SIG-M5 treated with dmso at 0.1 percent for 504 hours (cell line): ENCODE measurements at regions not wholly inside any gene's neighbourhood (a gene's known extent, or its start where the extent isn't known, plus 50 kb on each side); places are given as distances from the start of the nearest gene placed in this dataset.
"Not testable (repeated sequence)": the region's sequence is repeated elsewhere in the genome, so short reads cannot be mapped to it uniquely, and the experiment has no call there.

Source experiments
- DNase-seq: peaks from one replicate; lab custom pipeline; 2025; ENCODE audit not compliant: unreplicated experiment; lab: John Stamatoyannopoulos, UW

GRCh38 chr4:10841697-10842096 is 157.1 kb upstream of the CLNK start:
- no peak for DNase-seq

DNA sequence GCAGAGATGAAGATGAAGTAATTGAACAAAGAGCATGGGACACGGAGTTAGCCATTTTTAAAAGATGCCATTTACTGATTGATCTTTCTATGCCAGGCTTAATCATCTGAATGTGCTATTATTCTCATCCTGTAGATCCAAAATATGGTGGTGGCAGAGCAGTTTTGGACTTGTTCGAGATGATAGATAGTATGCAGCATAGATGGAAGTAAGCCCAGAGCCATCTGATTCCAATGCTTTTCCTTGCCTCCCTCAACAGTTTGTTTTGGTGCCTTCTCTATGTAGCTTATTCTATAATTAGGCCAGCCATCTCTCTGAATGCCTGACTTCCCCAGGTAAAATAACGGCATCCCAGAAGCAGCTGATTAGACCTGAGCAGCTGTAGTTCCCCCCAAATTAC is 152.6 kb upstream of the CLNK start:
- DNase-seq = no peak

DNA sequence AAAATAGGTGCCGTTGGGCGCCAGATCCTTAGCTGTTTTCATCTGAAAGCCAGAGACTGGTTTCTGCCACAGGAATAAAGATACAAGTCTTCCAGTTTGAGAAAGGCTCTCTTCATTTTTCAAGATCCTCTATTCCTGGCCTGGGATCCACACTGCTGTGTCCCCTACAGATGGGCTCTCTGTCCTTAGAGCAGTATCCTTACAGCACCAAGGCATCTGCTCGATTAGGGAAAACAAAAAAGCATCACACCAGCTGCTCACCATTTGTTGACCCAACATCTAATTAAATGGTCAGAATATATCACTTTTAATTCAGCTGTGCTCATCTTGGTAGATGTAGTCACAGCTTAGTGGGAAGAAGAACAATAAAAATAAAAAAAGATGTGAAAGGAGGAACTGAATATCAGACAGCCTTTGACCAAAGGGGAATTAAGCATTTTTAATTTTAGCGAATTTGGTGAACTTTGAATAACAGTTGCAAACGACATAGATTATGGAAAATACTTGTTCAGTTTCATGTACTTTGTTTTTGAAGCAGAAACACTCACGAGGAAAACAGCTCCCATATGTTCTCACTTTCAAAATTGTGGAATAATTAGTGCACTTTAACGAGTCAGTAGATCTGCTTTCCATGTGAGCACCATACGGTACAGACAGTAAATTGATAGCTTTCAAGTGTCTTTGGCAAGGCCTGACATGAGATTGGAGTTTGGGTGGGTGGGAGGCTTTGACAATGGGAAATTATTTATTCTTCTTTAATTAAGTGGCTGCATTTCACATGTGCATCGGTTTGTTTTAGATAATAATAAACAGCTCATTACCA is 148.4 kb upstream of the CLNK start:
- DNase-seq = no peak

- DNase-seq = no peak
These were observed 147.3 kb upstream of the CLNK start for GRCh38 chr4:10831727-10832408.

DNA sequence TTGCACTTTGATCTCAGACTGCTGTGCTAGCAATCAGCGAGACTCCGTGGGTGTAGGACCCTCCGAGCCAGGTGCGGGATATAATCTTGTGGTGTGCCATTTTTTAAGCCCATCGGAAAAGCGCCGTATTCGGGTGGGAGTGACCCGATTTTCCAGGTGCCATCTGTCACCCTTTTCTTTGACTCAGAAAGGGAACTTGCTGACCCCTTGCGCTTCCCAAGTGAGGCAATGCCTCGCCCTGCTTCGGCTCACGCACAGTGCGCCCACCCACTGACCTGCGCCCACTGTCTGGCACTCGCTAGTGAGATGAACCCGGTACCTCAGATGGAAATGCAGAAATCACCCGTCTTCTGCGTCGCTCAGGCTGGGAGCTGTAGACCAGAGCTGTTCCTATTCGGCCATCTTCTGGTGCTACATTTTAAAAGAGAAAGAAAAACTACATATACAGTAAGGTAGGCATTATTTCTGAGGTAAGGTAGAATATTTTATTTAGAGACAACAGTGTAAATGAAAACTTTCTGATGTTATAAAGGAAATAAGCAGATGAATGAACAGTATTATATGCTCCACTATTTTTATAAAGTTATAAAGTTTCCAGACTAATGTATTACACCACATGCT is 144.5 kb upstream of the CLNK start:
- DNase-seq = not testable (repeated sequence)

- DNase-seq = no peak
These were observed 137.3 kb upstream of the CLNK start for GRCh38 chr4:10821826-10822225.

GRCh38 chr4:10816571-10816970 is 132.0 kb upstream of the CLNK start:
- no peak for DNase-seq

DNA sequence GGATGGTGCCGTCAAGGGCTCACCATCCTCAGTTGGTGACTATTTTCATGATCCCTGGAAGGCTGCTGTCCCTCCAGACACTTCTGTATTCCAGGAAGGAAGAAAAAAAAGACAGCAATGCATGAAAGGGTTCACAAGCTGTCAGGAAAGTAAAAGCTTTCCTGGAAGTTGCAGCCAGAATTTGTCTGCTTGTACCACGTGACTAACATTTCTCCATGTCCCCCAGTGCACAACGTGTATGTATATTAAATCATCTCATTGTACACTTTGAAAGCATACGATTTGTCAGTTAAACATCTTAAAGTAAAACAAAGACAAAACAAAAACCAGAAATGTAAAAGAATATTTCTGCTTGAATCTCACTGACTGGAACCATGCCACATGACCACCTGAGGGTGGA is 127.4 kb upstream of the CLNK start:
- no peak for DNase-seq

- no peak for DNase-seq
These were observed 125.8 kb upstream of the CLNK start for GRCh38 chr4:10810411-10810810.

DNA sequence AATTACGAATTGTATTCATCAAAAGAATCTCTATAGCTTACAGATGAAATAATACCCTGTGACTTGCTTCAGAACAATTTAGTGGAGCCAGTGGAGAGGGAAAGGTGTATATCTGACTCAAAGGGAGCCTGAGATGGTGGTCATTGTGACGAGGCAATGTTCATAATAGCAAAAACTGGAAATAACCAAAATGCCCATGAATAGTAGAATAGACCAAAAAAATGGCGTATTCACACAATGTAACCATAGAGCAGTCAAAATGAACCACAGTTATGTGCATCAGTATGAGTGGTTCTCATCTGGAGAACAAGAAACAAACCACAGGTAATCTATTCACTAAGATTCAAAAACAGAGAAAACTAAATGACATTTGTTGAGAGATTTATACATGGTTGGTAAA is 125.3 kb upstream of the CLNK start:
- no peak for DNase-seq

DNA sequence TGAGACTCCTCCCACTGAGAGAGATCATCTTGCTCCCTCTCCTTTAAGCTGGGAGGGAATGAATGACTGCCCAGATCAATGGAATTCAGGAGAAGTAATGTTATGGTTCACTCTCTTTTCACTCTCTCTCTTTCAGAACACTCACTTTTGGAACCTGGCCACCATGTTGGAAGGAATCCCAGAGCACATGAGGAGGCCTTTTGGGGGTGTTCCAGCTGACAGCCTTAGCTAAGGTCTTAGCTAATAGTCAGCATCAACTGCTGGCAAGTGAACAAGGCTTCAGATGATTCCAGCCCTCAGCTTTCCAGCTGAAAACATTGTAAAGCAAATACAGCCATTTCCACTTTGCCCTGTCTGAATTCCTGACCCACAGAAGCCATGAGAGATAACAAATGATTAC is 124.0 kb upstream of the CLNK start:
- DNase-seq = no peak

DNA sequence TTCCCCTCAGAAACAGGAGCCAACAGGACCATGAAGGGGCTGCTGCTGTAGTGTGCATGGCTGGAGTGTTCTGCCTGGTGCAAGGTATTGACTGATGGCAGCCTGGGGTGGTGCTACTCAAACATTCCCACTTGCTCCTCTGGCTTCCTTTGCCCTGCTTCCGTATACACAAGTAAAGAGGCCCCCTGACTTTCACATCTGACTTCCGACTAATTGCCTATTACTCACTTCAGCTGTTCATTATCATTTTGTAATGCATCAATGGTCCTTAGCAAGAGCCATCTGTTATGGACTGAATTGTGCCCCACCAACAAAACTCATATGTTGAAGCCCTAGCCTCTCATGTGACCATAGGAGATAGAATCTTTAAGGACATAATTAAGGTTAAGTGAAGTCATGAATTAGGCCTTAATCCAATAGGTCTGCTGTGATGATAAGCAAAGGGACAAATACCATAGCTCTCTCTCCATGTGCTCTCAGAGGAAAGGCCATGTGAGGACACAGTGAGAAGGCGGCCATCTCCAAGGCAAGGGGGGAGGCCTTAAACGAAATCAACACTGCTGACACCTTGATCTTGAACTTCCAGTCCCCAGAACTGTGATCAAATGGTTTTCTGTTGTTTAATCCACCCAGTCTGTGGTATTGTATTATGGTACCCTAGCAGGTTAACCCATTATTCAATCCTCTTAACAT is 122.5 kb upstream of the CLNK start:
- no peak for DNase-seq

DNA sequence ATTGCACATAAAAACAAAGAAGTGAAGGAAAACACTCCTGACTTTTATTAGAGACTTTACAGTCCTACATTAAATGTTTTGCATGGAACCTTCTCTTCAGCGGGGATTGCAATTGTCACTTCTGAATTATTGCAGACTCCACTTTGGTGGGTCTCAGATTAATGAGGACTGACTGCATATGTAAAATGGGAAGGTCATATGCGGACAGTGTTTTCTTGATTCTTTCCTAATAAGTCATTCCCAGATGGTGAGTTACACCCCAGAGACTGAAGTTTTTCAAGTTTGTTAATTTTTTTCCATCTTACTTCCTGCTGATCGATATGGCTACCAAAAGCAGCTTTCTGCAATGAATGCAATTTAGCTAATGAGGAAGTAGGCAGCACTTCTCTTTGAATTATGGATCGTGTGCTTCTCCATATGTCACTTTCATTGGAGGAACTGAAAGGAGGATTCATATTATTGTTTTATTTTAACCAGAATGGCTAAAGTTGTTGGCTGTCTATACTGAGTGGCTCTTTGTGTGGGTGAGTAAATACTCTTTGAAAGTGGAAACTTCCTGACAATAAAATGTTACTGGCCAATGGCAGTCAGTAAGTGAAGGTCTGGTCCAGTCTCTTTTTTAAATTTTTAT is 119.3 kb upstream of the CLNK start:
- DNase-seq = no peak

- DNase-seq = no peak
These were observed 102.8 kb upstream of the CLNK start for GRCh38 chr4:10787365-10787764.

DNA sequence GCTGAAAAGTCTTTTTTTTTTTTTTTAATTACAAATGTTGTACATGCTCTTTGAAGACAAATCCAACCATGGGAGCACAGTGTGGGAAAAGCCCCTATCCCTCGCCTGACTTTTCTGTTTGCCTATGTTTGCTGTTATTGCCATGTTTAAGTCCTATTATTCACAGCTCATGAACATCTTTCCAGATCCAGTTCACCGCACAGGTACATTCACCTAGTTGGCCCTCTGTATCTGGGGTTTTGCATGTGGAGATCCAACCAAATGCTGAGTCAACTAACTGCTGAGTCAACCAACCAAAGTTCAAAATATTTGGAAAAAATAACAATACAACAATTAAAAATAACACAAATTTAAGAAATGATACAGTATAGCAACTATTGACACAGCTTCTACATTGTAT is 100.1 kb upstream of the CLNK start:
- DNase-seq = no peak

DNA sequence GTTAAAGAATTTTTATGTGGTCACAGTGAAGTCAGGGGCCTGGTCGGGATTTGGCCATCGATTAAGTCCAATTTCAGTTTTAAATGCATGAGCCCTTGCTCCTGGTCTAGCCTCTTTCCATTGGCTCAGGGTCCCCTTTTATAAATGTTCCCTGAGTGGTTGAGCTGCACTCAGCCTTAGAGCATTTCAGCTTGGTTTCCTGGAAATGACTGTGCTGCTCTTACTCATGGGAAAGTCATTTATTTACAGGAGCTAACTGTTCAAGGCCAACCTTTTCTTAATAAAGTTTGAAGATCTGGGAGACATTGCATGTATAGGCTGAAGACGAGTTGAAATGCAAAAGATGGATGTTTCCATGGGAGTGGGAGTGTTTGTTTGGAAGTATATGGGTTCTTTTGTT is 98.8 kb upstream of the CLNK start:
- no peak for DNase-seq

DNA sequence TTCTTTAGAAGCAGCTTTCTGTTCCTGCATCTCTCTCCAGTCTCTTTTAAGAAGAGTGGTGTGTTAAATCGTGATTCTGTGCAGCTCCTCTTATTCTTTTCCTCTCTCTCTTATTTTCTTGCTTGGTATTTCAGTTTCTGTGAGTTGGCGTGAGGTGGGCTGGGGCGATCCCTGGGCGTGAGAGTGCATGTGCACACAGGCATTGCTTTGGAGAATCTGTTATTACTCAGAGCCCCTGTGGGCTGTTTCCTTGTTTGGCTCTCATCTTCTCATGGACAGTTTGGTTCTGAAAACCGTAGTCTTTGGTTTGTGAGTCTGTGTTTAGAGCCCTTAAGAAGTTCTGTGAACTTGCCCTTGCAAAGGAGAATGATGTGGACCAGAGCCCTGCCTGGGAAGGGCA is 97.2 kb upstream of the CLNK start:
- no peak for DNase-seq

DNA sequence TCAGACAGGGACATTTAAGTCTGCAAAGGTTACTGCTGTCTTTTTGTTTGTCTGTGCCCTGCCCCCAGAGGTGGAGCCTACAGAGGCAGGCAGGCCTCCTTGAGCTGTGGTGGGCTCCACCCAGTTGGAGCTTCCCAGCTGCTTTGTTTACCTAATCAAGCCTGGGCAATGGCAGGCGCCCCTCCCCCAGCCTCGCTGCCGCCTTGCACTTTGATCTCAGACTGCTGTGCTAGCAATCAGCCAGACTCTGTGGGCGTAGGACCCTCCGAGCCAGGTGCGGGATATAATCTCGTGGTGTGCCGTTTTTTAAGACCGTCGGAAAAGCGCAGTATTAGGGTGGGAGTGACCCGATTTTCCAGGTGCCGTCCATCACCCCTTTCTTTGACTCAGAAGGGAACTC is 96.2 kb upstream of the CLNK start:
- not testable (repeated sequence) for DNase-seq

DNA sequence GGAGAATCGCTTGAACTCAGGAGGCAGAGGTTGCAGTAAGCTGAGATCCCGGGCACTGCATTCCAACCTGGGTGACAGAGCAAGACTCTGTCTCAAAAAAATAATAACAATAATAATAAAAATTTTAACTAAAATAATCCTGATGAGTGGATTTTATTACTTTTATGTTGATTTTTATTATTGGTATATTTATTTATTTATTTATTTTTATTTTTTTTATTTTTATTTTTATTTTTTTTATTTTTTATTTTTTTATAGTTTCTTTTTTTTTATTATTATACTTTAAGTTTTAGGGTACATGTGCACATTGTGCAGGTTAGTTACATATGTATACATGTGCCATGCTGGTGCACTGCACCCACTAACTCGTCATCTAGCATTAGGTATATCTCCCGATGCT is 90.6 kb upstream of the CLNK start:
- not testable (repeated sequence) for DNase-seq

DNA sequence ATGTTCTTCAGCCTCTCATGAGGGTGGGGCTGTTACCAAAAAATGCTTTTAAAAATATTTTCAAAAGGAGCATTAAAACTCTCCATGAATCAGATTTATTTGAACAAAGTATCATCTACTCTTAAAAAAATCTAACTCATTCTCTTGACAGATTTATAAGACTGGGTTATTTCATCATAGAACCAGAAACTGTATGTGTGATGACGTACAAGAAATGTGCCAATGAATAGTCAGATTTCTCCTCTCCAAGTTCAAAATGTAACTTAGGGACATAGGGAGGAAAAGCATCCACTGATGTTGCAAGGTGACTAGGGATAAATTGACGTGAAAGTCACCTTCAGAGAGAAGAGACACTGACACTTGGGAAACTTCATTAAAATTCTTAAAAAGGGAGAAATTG is 89.1 kb upstream of the CLNK start:
- no peak for DNase-seq

DNA sequence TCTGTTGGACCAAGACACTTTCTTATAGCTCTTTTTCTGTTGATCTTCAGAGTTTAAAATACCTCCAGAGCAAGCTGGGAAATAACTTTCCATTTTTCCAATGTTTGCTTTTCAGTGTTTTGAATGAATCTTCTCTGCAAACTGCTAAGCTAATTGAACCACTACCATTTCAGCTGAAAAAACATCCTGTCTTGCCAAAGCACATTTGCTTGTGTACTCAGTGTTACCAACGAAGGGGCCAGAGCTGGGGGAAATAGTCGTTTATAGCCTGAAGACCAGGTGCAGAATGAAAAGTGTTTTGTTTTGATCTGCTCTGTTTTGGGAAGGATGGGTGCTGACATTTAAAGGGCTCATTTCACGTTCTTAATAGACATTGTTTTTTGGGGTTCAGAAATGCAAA is 88.4 kb upstream of the CLNK start:
- DNase-seq = no peak
